ENCODE measurements at regions not wholly inside any gene's neighbourhood (a gene's known extent, or its start where the extent isn't known, plus 50 kb on each side); places are given as distances from the start of the nearest gene placed in this dataset.

- Histone ChIP-seq H3K4me1 (ENCODE audit: insufficient read depth, low read length, poor library complexity, severe bottlenecking) (no peaks in the 10 kb centered on the region), H3K4me3 (ENCODE audit: low read depth, low read length, poor library complexity, severe bottlenecking) (no peak overlapping the region), H2AFZ (ENCODE audit: low read length) (no peak overlapping the region), H3K79me2 (ENCODE audit: insufficient read depth, low read depth, low read length) (no peaks in the 10 kb centered on the region), H4K20me1 (ENCODE audit: insufficient read depth, low read length) (no peaks in the 10 kb centered on the region), H3K9me3 (ENCODE audit: low read length) (no peaks in the 10 kb centered on the region), H3K27ac (ENCODE audit: low read depth, low read length, poor library complexity, severe bottlenecking) (no peak overlapping the region), H3K4me2 (ENCODE audit: low read length) (no peak overlapping the region), H3K36me3 (ENCODE audit: insufficient read depth, low read length) (no peaks in the 10 kb centered on the region), H3K9me2 (ENCODE audit: insufficient read depth, low read length) (no peaks in the 10 kb centered on the region)
- BruUV-seq (replicated peaks): no TSS peak
- POLR2A ChIA-PET: interaction anchor here (0.7 to 1.4 kb wide), 2 partner anchors 10 to 19 kb away, joined by 3 to 4 read pairs; no protein-coding TSS in a partner anchor
- intact Hi-C loops (cut with micrococcal nuclease; ENCODE audit: unreplicated experiment): loop anchor here (2.0 kb wide), 1 partner anchor 1420 kb away; no protein-coding TSS in a partner anchor
- TF ChIP-seq CTCF (conservative IDR thresholded peaks at IDR 0.05; ENCODE audit: low read length) (no peak), EZH2phosphoT487 (IDR thresholded peaks at IDR 0.05; ENCODE audit: borderline replicate concordance, low read depth, low read length) (no peak)
- DNase-seq (ENCODE audit: low spot score): no peak
- CTCF ChIA-PET (ENCODE audit: unreplicated experiment): no interaction called here
Observed at GRCh38 chr2:204260901-204261300, 284.4 kb upstream of the PARD3B start.

GRCh38 chr2:204261846-204262245 lies 283.4 kb upstream of the PARD3B start:
- no peaks in the 10 kb centered on the region for H4K20me1 ChIP-seq (ENCODE audit: insufficient read depth, low read length)
- no peak overlapping the region for H3K27ac ChIP-seq (ENCODE audit: low read depth, low read length, poor library complexity, severe bottlenecking)
- no peak overlapping the region for H3K4me2 ChIP-seq (ENCODE audit: low read length)
- ChIA-PET POLR2A (interaction anchor here (0.6 to 0.7 kb wide), 3 partner anchors 885 to 1408 kb away, joined by 3 to 5 read pairs (median 3); no protein-coding TSS in a partner anchor), CTCF (ENCODE audit: unreplicated experiment) (interaction anchor here (0.7 to 1.1 kb wide), 2 partner anchors 12 to 17 kb away, joined by 3 to 5 read pairs; no protein-coding TSS in a partner anchor)
- H3K4me1 ChIP-seq (ENCODE audit: insufficient read depth, low read length, poor library complexity, severe bottlenecking): no peaks in the 10 kb centered on the region
- H3K4me3 ChIP-seq (ENCODE audit: low read depth, low read length, poor library complexity, severe bottlenecking): no peak overlapping the region
- intact Hi-C loops (cut with micrococcal nuclease; ENCODE audit: unreplicated experiment): loop anchor here (2.0 kb wide), 1 partner anchor 1419 kb away; no protein-coding TSS in a partner anchor
- TF ChIP-seq EZH2phosphoT487 (IDR thresholded peaks at IDR 0.05; ENCODE audit: borderline replicate concordance, low read depth, low read length): no peak
- TF ChIP-seq CTCF (conservative IDR thresholded peaks at IDR 0.05; ENCODE audit: low read length): no peak
- DNase-seq (ENCODE audit: low spot score): no peak
- no peaks in the 10 kb centered on the region for H3K9me2 ChIP-seq (ENCODE audit: insufficient read depth, low read length)
- H2AFZ ChIP-seq (ENCODE audit: low read length): no peak overlapping the region
- no peaks in the 10 kb centered on the region for H3K79me2 ChIP-seq (ENCODE audit: insufficient read depth, low read depth, low read length)
- BruUV-seq (replicated peaks): no TSS peak
- H3K9me3 ChIP-seq (ENCODE audit: low read length): no peaks in the 10 kb centered on the region
- H3K36me3 ChIP-seq (ENCODE audit: insufficient read depth, low read length): no peaks in the 10 kb centered on the region

GRCh38 chr2:204264085-204264553 lies 281.2 kb upstream of the PARD3B start:
- TF ChIP-seq CTCF (conservative IDR thresholded peaks at IDR 0.05; ENCODE audit: low read length): no peak
- TF ChIP-seq EZH2phosphoT487 (IDR thresholded peaks at IDR 0.05; ENCODE audit: borderline replicate concordance, low read depth, low read length): no peak
- intact Hi-C loops (cut with micrococcal nuclease; ENCODE audit: unreplicated experiment): no loop called here
- no peaks in the 10 kb centered on the region for H3K79me2 ChIP-seq (ENCODE audit: insufficient read depth, low read depth, low read length)

More at GRCh38 chr2:204264085-204264553, 281.2 kb upstream of the PARD3B start:
- H3K4me2 ChIP-seq (ENCODE audit: low read length): no peak overlapping the region
- no peak for DNase-seq (ENCODE audit: low spot score)
- H3K9me2 ChIP-seq (ENCODE audit: insufficient read depth, low read length): no peaks in the 10 kb centered on the region
- CTCF ChIA-PET (ENCODE audit: unreplicated experiment): no interaction called here
- H2AFZ ChIP-seq (ENCODE audit: low read length): no peak overlapping the region
- no peaks in the 10 kb centered on the region for H3K4me1 ChIP-seq (ENCODE audit: insufficient read depth, low read length, poor library complexity, severe bottlenecking)
- no peaks in the 10 kb centered on the region for H3K9me3 ChIP-seq (ENCODE audit: low read length)
- no peak overlapping the region for H3K4me3 ChIP-seq (ENCODE audit: low read depth, low read length, poor library complexity, severe bottlenecking)
- no peaks in the 10 kb centered on the region for H4K20me1 ChIP-seq (ENCODE audit: insufficient read depth, low read length)
- H3K36me3 ChIP-seq (ENCODE audit: insufficient read depth, low read length): no peaks in the 10 kb centered on the region
- BruUV-seq (replicated peaks): no TSS peak
- no peak overlapping the region for H3K27ac ChIP-seq (ENCODE audit: low read depth, low read length, poor library complexity, severe bottlenecking)
- POLR2A ChIA-PET: no interaction called here
